Breast epithelium (tissue), 3 donors: ENCODE measurements at regions not wholly inside any gene's neighbourhood (a gene's known extent, or its start where the extent isn't known, plus 50 kb on each side); places are given as distances from the start of the nearest gene placed in this dataset.

ENCODE experiments used
- CTCF ChIP-seq, 3 donors: fragments of 450-650 bp; IDR thresholded peaks; one replicate each; pipeline ENCODE4 v1.5.1; 2016 to 2017; ENCODE audit warnings: antibody characterized with exemption in 3 of 3, mild to moderate bottlenecking in 3 of 3, moderate library complexity in 3 of 3
- POLR2A ChIP-seq: fragments of 450-650 bp; IDR thresholded peaks from one replicate; pipeline ENCODE4 v1.6.1; 2016; ENCODE audit warnings: antibody characterized with exemption, mild to moderate bottlenecking, moderate library complexity
- POLR2AphosphoS5 ChIP-seq, 3 donors: sonication (generic); formaldehyde crosslinking; IDR thresholded peaks; one replicate each; pipeline ENCODE4 v1.6.1; 2017; ENCODE audit warnings: antibody characterized with exemption in 3 of 3

GRCh38 chr17:15892244-15892643 lies 52.7 kb upstream of the ADORA2B start:
- TF ChIP-seq CTCF (IDR thresholded peaks at IDR 0.05) (no peak), POLR2A (no peak), POLR2AphosphoS5 (IDR thresholded peaks at IDR 0.05) (no peak)
